WTC11 (cell line): ENCODE measurements at regions not wholly inside any gene's neighbourhood (a gene's known extent, or its start where the extent isn't known, plus 50 kb on each side); places are given as distances from the start of the nearest gene placed in this dataset.
A peak's percentile ranks its signal among the peaks of the same experiment; 100 is the strongest.

Source experiments
- ATAC-seq: fragments of 200-7000 bp; cut with Tn5 transposase; 2 replicates; pipeline ENCODE4 v1.10.0; 2021; ENCODE audit warnings: mild to moderate bottlenecking, moderate library complexity
- CTCF ChIA-PET: fragments of 300-600 bp; sonication (Branson Sonifier 250); formaldehyde crosslinking; loops from one replicate; lab custom pipeline; 2021; ENCODE audit warnings: antibody characterized with exemption; lab: Charles Lee
- POLR2A ChIA-PET: fragments of 350-600 bp; sonication (Branson Sonifier 250); formaldehyde crosslinking; loops from one replicate; lab custom pipeline; 2021; ENCODE audit warnings: antibody characterized with exemption; lab: Charles Lee
- DNase-seq: peaks from one replicate; pipeline ENCODE4 v3.0.0; 2021; ENCODE audit warnings: low spot score
- H3K27ac Mint-ChIP-seq: 2 replicates; pipeline ENCODE4 v1.8.0; 2021; ENCODE audit warnings: mixed read lengths
- H3K27me3 Mint-ChIP-seq: 2 replicates; pipeline ENCODE4 v1.8.0; 2021; ENCODE audit warnings: low read depth, mild to moderate bottlenecking, moderate library complexity, mixed read lengths
- H3K36me3 Mint-ChIP-seq: 2 replicates; pipeline ENCODE4 v1.8.0; 2021; ENCODE audit warnings: mixed read lengths
- H3K4me1 Mint-ChIP-seq: 2 replicates; pipeline ENCODE4 v1.8.0; 2022; ENCODE audit warnings: mixed read lengths
- H3K4me3 Mint-ChIP-seq: 2 replicates; pipeline ENCODE4 v1.8.0; 2021; ENCODE audit warnings: mild to moderate bottlenecking, moderate library complexity, mixed read lengths
- H3K9me3 Mint-ChIP-seq: 2 replicates; pipeline ENCODE4 v1.8.0; 2021; ENCODE audit warnings: mixed read lengths
- CTCF ChIP-seq: fragments of 200-600 bp; IDR thresholded peaks from 2 replicates; pipeline ENCODE4 v1.8.0; 2022; ENCODE audit warnings: antibody characterized with exemption
- ETV6 ChIP-seq: sonication (generic); formaldehyde crosslinking; IDR thresholded peaks from 2 replicates; pipeline ENCODE4 v1.8.1; 2022; ENCODE audit warnings: mild to moderate bottlenecking, missing genetic modification reagents
- FOXK1 ChIP-seq: sonication (generic); formaldehyde crosslinking; IDR thresholded peaks from 2 replicates; pipeline ENCODE4 v1.8.0; 2022; ENCODE audit warnings: mild to moderate bottlenecking, moderate library complexity, missing genetic modification reagents
- FOXP4 ChIP-seq: sonication (generic); formaldehyde crosslinking; IDR thresholded peaks from 2 replicates; pipeline ENCODE4 v1.8.0; 2022; ENCODE audit warnings: mild to moderate bottlenecking, missing genetic modification reagents
- GABPB1 ChIP-seq: sonication (generic); formaldehyde crosslinking; IDR thresholded peaks from 2 replicates; pipeline ENCODE4 v1.8.1; 2023; ENCODE audit warnings: mild to moderate bottlenecking, missing genetic modification reagents
- JAZF1 ChIP-seq: fragments of 250-450 bp; sonication (Bioruptor Pico); IDR thresholded peaks from 2 replicates; pipeline ENCODE4 v1.9.0; 2021; ENCODE audit warnings: moderate library complexity, mild to moderate bottlenecking, inconsistent platforms
- NFYB ChIP-seq: sonication (generic); formaldehyde crosslinking; conservative IDR thresholded peaks from 2 replicates; pipeline ENCODE4 v1.8.0; 2022; ENCODE audit warnings: low read depth, missing genetic modification reagents
- PREB ChIP-seq: sonication (generic); formaldehyde crosslinking; IDR thresholded peaks from 2 replicates; pipeline ENCODE4 v1.8.1; 2022; ENCODE audit warnings: mild to moderate bottlenecking, missing genetic modification reagents, moderate library complexity, borderline replicate concordance
- PRRX2 ChIP-seq: fragments of 250-450 bp; sonication (Bioruptor Pico); IDR thresholded peaks from 2 replicates; pipeline ENCODE4 v1.8.0; 2021; ENCODE audit warnings: mild to moderate bottlenecking
- TEAD1 ChIP-seq: sonication (generic); formaldehyde crosslinking; IDR thresholded peaks from 2 replicates; pipeline ENCODE4 v1.8.0; 2022; ENCODE audit warnings: mild to moderate bottlenecking, missing genetic modification reagents
- USF2 ChIP-seq: sonication (generic); formaldehyde crosslinking; IDR thresholded peaks from 2 replicates; pipeline ENCODE4 v1.8.1; 2023; ENCODE audit warnings: mild to moderate bottlenecking, missing genetic modification reagents, moderate library complexity
- ZNF263 ChIP-seq: sonication (generic); formaldehyde crosslinking; IDR thresholded peaks from 2 replicates; pipeline ENCODE4 v1.8.1; 2022; ENCODE audit warnings: low read depth, mild to moderate bottlenecking, moderate library complexity, missing genetic modification reagents
- ZNF396 ChIP-seq: fragments of 250-450 bp; sonication (Bioruptor Pico); IDR thresholded peaks from 2 replicates; pipeline ENCODE4 v1.8.0; 2021; ENCODE audit warnings: mild to moderate bottlenecking, moderate library complexity, borderline replicate concordance
- TF ChIP-seq, protein P1 (sequence below): sonication (generic); formaldehyde crosslinking; IDR thresholded peaks from 2 replicates; pipeline ENCODE4 v1.8.1; 2022; ENCODE audit warnings: low read depth, mild to moderate bottlenecking, moderate library complexity, missing genetic modification reagents, borderline replicate concordance
- TF ChIP-seq, protein P2 (sequence below): sonication (generic); formaldehyde crosslinking; conservative IDR thresholded peaks from 2 replicates; pipeline ENCODE4 v1.8.1; 2022; ENCODE audit warnings: mild to moderate bottlenecking, missing genetic modification reagents
- TF ChIP-seq, protein P3 (sequence below): sonication (generic); formaldehyde crosslinking; IDR thresholded peaks from 2 replicates; pipeline ENCODE4 v1.8.0; 2022; ENCODE audit warnings: mild to moderate bottlenecking, missing genetic modification reagents
- TF ChIP-seq, protein P4 (sequence below): fragments of 250-450 bp; sonication (Bioruptor Pico); IDR thresholded peaks from 2 replicates; pipeline ENCODE4 v1.9.0; 2021; ENCODE audit warnings: moderate library complexity, mild to moderate bottlenecking, inconsistent platforms, borderline replicate concordance
- TF ChIP-seq, protein P5 (sequence below): sonication (generic); formaldehyde crosslinking; IDR thresholded peaks from 2 replicates; pipeline ENCODE4 v1.8.1; 2023; ENCODE audit warnings: mild to moderate bottlenecking, missing genetic modification reagents

DNA sequence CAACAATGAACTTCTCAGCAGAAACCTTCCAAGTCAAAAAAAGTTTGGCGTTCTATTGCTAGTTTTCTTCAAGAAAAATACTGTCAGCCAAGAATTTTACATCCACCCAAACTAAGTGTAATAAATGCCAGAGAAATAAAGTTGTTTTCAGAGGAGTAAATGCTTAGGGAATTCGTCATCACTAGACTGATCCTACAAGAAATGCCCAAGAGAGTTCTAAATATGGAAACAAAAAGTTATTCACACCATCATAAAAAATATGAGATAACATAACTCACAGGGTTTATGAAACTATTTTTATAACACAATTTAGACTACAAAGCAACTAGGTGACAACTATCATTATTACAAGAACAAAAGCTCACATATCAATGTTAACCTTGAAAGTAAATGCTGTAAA, 259.5 kb upstream of the GABRA2 start (continued):
- TF ChIP-seq, protein P1, sequence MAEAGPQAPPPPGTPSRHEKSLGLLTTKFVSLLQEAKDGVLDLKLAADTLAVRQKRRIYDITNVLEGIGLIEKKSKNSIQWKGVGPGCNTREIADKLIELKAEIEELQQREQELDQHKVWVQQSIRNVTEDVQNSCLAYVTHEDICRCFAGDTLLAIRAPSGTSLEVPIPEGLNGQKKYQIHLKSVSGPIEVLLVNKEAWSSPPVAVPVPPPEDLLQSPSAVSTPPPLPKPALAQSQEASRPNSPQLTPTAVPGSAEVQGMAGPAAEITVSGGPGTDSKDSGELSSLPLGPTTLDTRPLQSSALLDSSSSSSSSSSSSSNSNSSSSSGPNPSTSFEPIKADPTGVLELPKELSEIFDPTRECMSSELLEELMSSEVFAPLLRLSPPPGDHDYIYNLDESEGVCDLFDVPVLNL (CRISPR knock-in tag) = no peak
- TF ChIP-seq, protein P2, sequence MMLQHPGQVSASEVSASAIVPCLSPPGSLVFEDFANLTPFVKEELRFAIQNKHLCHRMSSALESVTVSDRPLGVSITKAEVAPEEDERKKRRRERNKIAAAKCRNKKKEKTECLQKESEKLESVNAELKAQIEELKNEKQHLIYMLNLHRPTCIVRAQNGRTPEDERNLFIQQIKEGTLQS = no peak
- no peak for TF ChIP-seq PREB (CRISPR knock-in tag)
- no peak for TF ChIP-seq ZNF396 (CRISPR knock-in tag)

DNA sequence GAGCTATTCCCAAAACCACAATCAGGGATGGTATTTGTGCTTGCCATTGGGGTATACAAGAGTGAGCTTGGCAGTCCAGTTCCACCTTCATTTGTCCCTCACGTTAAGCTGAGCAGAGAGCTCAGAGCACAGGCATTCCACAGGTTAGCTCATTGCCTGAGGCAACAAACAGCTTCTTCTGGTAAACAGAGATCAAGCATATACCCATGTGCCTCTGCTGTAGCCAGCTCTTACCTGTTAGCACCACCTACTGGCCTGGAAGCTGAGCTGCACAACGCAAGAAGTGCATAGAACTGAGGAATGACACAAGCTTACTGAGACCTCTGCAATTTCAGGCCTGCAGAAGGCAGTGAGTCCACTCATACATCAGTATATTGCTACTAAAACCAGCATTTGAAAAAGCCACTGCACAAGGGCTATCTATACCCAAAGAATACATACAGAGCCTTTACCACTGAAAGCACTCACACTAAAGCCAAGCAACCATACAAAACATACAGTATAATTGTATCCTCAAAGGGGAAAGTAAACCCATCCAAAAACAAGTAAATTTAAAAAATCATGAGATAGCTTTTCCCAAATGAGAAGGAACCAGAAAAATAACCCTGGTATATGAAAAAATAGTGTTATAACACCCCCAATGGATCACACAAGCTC, 258.3 kb upstream of the GABRA2 start:
- H3K36me3 Mint-ChIP-seq = peaks cover 7% of the 10 kb centered on the region
- TF ChIP-seq ETV6 (peak; percentile 38; the same call in 1 of the 2 replicates), PRRX2 (no peak), JAZF1 (no peak), FOXP4 (CRISPR knock-in tag) (peak; percentile 45; the same call in 1 of the 2 replicates), ZNF263 (CRISPR knock-in tag) (no peak), USF2 (no peak), NFYB (no peak), CTCF (peak; percentile 63), TEAD1 (CRISPR knock-in tag) (peak; percentile 56; the same call in 1 of the 2 replicates), GABPB1 (CRISPR knock-in tag) (no peak), FOXK1 (CRISPR knock-in tag) (0 out of 2 replicates have a peak, but pooled peaks have one; percentile 65)
- TF ChIP-seq, protein P3, sequence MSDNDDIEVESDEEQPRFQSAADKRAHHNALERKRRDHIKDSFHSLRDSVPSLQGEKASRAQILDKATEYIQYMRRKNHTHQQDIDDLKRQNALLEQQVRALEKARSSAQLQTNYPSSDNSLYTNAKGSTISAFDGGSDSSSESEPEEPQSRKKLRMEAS (CRISPR knock-in tag) = peak; percentile 64
- TF ChIP-seq, protein P4, sequence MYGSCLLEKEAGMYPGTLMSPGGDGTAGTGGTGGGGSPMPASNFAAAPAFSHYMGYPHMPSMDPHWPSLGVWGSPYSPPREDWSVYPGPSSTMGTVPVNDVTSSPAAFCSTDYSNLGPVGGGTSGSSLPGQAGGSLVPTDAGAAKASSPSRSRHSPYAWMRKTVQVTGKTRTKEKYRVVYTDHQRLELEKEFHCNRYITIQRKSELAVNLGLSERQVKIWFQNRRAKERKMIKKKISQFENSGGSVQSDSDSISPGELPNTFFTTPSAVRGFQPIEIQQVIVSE (CRISPR knock-in tag) = no peak
- TF ChIP-seq, protein P5, sequence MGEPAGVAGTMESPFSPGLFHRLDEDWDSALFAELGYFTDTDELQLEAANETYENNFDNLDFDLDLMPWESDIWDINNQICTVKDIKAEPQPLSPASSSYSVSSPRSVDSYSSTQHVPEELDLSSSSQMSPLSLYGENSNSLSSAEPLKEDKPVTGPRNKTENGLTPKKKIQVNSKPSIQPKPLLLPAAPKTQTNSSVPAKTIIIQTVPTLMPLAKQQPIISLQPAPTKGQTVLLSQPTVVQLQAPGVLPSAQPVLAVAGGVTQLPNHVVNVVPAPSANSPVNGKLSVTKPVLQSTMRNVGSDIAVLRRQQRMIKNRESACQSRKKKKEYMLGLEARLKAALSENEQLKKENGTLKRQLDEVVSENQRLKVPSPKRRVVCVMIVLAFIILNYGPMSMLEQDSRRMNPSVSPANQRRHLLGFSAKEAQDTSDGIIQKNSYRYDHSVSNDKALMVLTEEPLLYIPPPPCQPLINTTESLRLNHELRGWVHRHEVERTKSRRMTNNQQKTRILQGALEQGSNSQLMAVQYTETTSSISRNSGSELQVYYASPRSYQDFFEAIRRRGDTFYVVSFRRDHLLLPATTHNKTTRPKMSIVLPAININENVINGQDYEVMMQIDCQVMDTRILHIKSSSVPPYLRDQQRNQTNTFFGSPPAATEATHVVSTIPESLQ (CRISPR knock-in tag) = no peak
- TF ChIP-seq, all 79 proteins: peak for 6
- peak; percentile 63 for DNase-seq
- H3K9me3 Mint-ChIP-seq = peaks cover 11% of the 10 kb centered on the region
- no peaks in the 10 kb centered on the region for H3K27me3 Mint-ChIP-seq
- ATAC-seq = peak; percentile 99
- no peak overlapping the region for H3K27ac Mint-ChIP-seq
- CTCF ChIA-PET = interaction anchor here (0.6 to 4.6 kb wide), 58 partner anchors 10 to 1889 kb away, joined by 3 to 179 read pairs (median 4); partner anchors contain the start of genes GABRA2 and GABRA4
- POLR2A ChIA-PET = no interaction called here
- no peak overlapping the region for H3K4me3 Mint-ChIP-seq
- H3K4me1 Mint-ChIP-seq = 0 out of 2 replicates have a peak, but pooled peaks cover 5% of the 10 kb centered on the region
